Panc1 (cell line): ENCODE measurements at regions not wholly inside any gene's neighbourhood (a gene's known extent, or its start where the extent isn't known, plus 50 kb on each side); places are given as distances from the start of the nearest gene placed in this dataset.

ENCODE experiments used
- POLR2AphosphoS5 ChIP-seq: IDR thresholded peaks from 2 replicates; pipeline ENCODE4 v1.6.1; 2012; ENCODE audit warnings: mild to moderate bottlenecking, low read depth, low read length, moderate library complexity
- TCF7L2 ChIP-seq: IDR thresholded peaks from 2 replicates; pipeline ENCODE4 v1.6.1; 2011; ENCODE audit warnings: mild to moderate bottlenecking, low read depth, low read length, inconsistent platforms
- TF ChIP-seq, protein P1 (sequence below): fragments of 450-650 bp; IDR thresholded peaks from 2 replicates; pipeline ENCODE4 v1.5.1; 2017; ENCODE audit warnings: mild to moderate bottlenecking
- TF ChIP-seq, protein P2 (sequence below), 2 experiments: IDR thresholded peaks; 2 replicates each; pipeline ENCODE4 v1.6.1; 2011 to 2012; ENCODE audit warnings: low read depth in 2 of 2, control low read depth in 1 of 2, low read length in 1 of 2, mild to moderate bottlenecking in 1 of 2, moderate library complexity in 1 of 2; ENCODE audit not compliant: insufficient read depth in 1 of 2

- TF ChIP-seq, protein P1, sequence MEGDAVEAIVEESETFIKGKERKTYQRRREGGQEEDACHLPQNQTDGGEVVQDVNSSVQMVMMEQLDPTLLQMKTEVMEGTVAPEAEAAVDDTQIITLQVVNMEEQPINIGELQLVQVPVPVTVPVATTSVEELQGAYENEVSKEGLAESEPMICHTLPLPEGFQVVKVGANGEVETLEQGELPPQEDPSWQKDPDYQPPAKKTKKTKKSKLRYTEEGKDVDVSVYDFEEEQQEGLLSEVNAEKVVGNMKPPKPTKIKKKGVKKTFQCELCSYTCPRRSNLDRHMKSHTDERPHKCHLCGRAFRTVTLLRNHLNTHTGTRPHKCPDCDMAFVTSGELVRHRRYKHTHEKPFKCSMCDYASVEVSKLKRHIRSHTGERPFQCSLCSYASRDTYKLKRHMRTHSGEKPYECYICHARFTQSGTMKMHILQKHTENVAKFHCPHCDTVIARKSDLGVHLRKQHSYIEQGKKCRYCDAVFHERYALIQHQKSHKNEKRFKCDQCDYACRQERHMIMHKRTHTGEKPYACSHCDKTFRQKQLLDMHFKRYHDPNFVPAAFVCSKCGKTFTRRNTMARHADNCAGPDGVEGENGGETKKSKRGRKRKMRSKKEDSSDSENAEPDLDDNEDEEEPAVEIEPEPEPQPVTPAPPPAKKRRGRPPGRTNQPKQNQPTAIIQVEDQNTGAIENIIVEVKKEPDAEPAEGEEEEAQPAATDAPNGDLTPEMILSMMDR: no peak
- TF ChIP-seq POLR2AphosphoS5 (no peak), TCF7L2 (no peak)
- TF ChIP-seq, protein P2, sequence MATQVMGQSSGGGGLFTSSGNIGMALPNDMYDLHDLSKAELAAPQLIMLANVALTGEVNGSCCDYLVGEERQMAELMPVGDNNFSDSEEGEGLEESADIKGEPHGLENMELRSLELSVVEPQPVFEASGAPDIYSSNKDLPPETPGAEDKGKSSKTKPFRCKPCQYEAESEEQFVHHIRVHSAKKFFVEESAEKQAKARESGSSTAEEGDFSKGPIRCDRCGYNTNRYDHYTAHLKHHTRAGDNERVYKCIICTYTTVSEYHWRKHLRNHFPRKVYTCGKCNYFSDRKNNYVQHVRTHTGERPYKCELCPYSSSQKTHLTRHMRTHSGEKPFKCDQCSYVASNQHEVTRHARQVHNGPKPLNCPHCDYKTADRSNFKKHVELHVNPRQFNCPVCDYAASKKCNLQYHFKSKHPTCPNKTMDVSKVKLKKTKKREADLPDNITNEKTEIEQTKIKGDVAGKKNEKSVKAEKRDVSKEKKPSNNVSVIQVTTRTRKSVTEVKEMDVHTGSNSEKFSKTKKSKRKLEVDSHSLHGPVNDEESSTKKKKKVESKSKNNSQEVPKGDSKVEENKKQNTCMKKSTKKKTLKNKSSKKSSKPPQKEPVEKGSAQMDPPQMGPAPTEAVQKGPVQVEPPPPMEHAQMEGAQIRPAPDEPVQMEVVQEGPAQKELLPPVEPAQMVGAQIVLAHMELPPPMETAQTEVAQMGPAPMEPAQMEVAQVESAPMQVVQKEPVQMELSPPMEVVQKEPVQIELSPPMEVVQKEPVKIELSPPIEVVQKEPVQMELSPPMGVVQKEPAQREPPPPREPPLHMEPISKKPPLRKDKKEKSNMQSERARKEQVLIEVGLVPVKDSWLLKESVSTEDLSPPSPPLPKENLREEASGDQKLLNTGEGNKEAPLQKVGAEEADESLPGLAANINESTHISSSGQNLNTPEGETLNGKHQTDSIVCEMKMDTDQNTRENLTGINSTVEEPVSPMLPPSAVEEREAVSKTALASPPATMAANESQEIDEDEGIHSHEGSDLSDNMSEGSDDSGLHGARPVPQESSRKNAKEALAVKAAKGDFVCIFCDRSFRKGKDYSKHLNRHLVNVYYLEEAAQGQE (IDR thresholded peaks at IDR 0.05; ENCODE audit: insufficient read depth in 1 of 2, low read depth in 2 of 2, low read length in 1 of 2): no peak
Observed at GRCh38 chr20:43285170-43285569, 95.5 kb upstream of the PTPRT start.
